SK-N-SH treated with all-trans-retinoic acid at 6 μM for 48 hours (cell line): ENCODE measurements at regions not wholly inside any gene's neighbourhood (a gene's known extent, or its start where the extent isn't known, plus 50 kb on each side); places are given as distances from the start of the nearest gene placed in this dataset.

Source experiments
- ATAC-seq: fragments of 200-7000 bp; cut with Tn5 transposase; 3 replicates; pipeline ENCODE4 v1.9.1; 2020; ENCODE audit warnings: mild to moderate bottlenecking, moderate library complexity
- ARNTL ChIP-seq: fragments of 450-650 bp; formaldehyde crosslinking; IDR thresholded peaks from 2 replicates; pipeline ENCODE4 v1.5.0; 2020; ENCODE audit warnings: low read depth, mild to moderate bottlenecking, moderate library complexity, borderline replicate concordance
- BACH2 ChIP-seq: fragments of 250-450 bp; sonication (Bioruptor Pico); IDR thresholded peaks from 2 replicates; pipeline ENCODE4 v1.9.0; 2021; ENCODE audit warnings: mild to moderate bottlenecking, borderline replicate concordance
- ESRRG ChIP-seq: fragments of 250-450 bp; sonication (Bioruptor Pico); IDR thresholded peaks from 2 replicates; pipeline ENCODE4 v1.6.1; 2021; ENCODE audit warnings: mild to moderate bottlenecking
- ISL1 ChIP-seq: fragments of 250-450 bp; sonication (Bioruptor Pico); IDR thresholded peaks from 2 replicates; pipeline ENCODE4 v2.1.2; 2022; ENCODE audit warnings: mild to moderate bottlenecking, moderate library complexity
- OSR1 ChIP-seq: fragments of 250-450 bp; sonication (Bioruptor Pico); IDR thresholded peaks from 2 replicates; pipeline ENCODE4 v1.8.0; 2022; ENCODE audit warnings: moderate library complexity, mild to moderate bottlenecking, inconsistent platforms
- PPARA ChIP-seq: fragments of 250-450 bp; sonication (Bioruptor Pico); IDR thresholded peaks from 2 replicates; pipeline ENCODE4 v1.5.0; 2020; ENCODE audit warnings: mild to moderate bottlenecking, borderline replicate concordance
- RARB ChIP-seq: fragments of 250-450 bp; sonication (Bioruptor Pico); IDR thresholded peaks from 2 replicates; pipeline ENCODE4 v1.8.0; 2021; ENCODE audit warnings: mild to moderate bottlenecking, moderate library complexity
- TOX ChIP-seq: fragments of 250-450 bp; sonication (Bioruptor Pico); IDR thresholded peaks from 2 replicates; pipeline ENCODE4 v1.8.0; 2021; ENCODE audit warnings: mild to moderate bottlenecking, moderate library complexity, borderline replicate concordance
- ZC3H10 ChIP-seq: fragments of 250-450 bp; sonication (Bioruptor Pico); IDR thresholded peaks from 2 replicates; pipeline ENCODE4 v1.5.1; 2021; ENCODE audit warnings: mild to moderate bottlenecking, moderate library complexity
- ZFP3 ChIP-seq: fragments of 250-450 bp; sonication (Bioruptor Pico); IDR thresholded peaks from 2 replicates; pipeline ENCODE4 v1.5.0; 2020; ENCODE audit warnings: mild to moderate bottlenecking, moderate library complexity
- ZFP30 ChIP-seq: fragments of 450-650 bp; formaldehyde crosslinking; IDR thresholded peaks from 2 replicates; pipeline ENCODE4 v1.5.0; 2022; ENCODE audit warnings: mild to moderate bottlenecking, moderate library complexity
- ZNF565 ChIP-seq: fragments of 450-650 bp; formaldehyde crosslinking; conservative IDR thresholded peaks from 2 replicates; pipeline ENCODE4 v1.5.0; 2020; ENCODE audit warnings: low read depth, mild to moderate bottlenecking, moderate library complexity
- ZNF70 ChIP-seq: fragments of 450-650 bp; formaldehyde crosslinking; IDR thresholded peaks from 2 replicates; pipeline ENCODE4 v1.5.0; 2020; ENCODE audit warnings: mild to moderate bottlenecking, moderate library complexity
- ZNF8 ChIP-seq: fragments of 450-650 bp; formaldehyde crosslinking; IDR thresholded peaks from 2 replicates; pipeline ENCODE4 v1.5.0; 2020; ENCODE audit warnings: mild to moderate bottlenecking, moderate library complexity
- TF ChIP-seq, protein P1 (sequence below): fragments of 250-450 bp; sonication (Bioruptor Pico); IDR thresholded peaks from 2 replicates; pipeline ENCODE4 v1.5.1; 2020; ENCODE audit warnings: low read depth, mild to moderate bottlenecking, moderate library complexity
- TF ChIP-seq, protein P2 (sequence below): fragments of 250-450 bp; sonication (Bioruptor Pico); IDR thresholded peaks from 2 replicates; pipeline ENCODE4 v1.5.0; 2020; ENCODE audit warnings: mild to moderate bottlenecking, moderate library complexity
- TF ChIP-seq, protein P3 (sequence below): fragments of 250-450 bp; sonication (Bioruptor Pico); IDR thresholded peaks from 2 replicates; pipeline ENCODE4 v1.8.0; 2021; ENCODE audit warnings: low read depth, mild to moderate bottlenecking, moderate library complexity, borderline replicate concordance
- TF ChIP-seq, protein P4 (sequence below): fragments of 250-450 bp; sonication (Bioruptor Pico); IDR thresholded peaks from 2 replicates; pipeline ENCODE4 v1.5.1; 2021; ENCODE audit warnings: mild to moderate bottlenecking, moderate library complexity
- TF ChIP-seq, protein P5 (sequence below): fragments of 250-450 bp; sonication (Bioruptor Pico); IDR thresholded peaks from 2 replicates; pipeline ENCODE4 v1.8.0; 2020; ENCODE audit warnings: mild to moderate bottlenecking, moderate library complexity, borderline replicate concordance

DNA sequence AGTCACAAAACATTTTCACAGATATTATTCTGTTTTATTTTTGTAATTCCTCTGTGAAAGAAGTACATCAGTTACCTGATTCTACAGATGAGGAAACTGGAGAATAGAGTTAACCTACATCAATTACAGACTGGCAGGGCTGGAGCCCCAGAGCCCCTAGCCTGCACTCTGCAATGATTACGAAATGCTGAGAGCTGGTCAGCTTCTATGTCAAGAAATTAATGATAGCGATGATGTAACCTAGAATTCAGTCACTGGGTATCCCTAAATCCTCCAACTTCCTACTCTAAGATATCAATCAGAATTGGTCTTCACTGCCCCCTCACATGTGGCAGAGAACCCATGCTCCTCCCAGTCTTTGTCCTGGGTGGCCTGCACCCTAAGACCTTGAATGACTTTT is 273.5 kb upstream of the PLET1 start:
- TF ChIP-seq PPARA: no peak
- no peak for TF ChIP-seq TOX (CRISPR knock-in tag)
- no peak for TF ChIP-seq BACH2 (CRISPR knock-in tag)
- no peak for TF ChIP-seq ZNF70
- TF ChIP-seq ESRRG (CRISPR knock-in tag): no peak
- no peak for TF ChIP-seq RARB (CRISPR knock-in tag)
- TF ChIP-seq, protein P1, sequence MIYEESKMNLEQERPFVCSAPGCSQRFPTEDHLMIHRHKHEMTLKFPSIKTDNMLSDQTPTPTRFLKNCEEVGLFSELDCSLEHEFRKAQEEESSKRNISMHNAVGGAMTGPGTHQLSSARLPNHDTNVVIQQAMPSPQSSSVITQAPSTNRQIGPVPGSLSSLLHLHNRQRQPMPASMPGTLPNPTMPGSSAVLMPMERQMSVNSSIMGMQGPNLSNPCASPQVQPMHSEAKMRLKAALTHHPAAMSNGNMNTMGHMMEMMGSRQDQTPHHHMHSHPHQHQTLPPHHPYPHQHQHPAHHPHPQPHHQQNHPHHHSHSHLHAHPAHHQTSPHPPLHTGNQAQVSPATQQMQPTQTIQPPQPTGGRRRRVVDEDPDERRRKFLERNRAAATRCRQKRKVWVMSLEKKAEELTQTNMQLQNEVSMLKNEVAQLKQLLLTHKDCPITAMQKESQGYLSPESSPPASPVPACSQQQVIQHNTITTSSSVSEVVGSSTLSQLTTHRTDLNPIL (CRISPR knock-in tag): no peak
- TF ChIP-seq, protein P2, sequence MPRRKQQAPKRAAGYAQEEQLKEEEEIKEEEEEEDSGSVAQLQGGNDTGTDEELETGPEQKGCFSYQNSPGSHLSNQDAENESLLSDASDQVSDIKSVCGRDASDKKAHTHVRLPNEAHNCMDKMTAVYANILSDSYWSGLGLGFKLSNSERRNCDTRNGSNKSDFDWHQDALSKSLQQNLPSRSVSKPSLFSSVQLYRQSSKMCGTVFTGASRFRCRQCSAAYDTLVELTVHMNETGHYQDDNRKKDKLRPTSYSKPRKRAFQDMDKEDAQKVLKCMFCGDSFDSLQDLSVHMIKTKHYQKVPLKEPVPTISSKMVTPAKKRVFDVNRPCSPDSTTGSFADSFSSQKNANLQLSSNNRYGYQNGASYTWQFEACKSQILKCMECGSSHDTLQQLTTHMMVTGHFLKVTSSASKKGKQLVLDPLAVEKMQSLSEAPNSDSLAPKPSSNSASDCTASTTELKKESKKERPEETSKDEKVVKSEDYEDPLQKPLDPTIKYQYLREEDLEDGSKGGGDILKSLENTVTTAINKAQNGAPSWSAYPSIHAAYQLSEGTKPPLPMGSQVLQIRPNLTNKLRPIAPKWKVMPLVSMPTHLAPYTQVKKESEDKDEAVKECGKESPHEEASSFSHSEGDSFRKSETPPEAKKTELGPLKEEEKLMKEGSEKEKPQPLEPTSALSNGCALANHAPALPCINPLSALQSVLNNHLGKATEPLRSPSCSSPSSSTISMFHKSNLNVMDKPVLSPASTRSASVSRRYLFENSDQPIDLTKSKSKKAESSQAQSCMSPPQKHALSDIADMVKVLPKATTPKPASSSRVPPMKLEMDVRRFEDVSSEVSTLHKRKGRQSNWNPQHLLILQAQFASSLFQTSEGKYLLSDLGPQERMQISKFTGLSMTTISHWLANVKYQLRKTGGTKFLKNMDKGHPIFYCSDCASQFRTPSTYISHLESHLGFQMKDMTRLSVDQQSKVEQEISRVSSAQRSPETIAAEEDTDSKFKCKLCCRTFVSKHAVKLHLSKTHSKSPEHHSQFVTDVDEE: no peak
- TF ChIP-seq OSR1 (CRISPR knock-in tag): no peak
- ATAC-seq: no peak

DNA sequence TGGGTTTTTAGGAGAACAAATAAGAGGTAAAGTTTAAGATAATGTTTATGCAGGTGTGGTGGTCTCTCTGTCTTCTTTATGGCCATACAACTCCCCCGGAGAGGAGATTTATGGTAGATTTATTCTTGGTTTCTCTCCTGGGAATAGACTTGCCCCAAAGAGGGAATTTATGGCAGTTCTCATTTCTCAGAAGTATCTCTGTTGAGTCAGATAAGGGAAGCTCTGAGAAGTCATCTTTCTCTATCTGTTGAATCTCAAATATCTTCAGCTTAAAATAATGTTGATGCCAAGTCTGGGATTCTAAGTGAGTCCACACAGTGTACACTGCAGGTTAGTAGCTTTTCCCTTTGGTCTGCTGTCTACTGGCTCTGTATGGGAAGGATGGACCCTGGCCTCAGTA is 276.4 kb upstream of the PLET1 start:
- no peak for ATAC-seq
- TF ChIP-seq, protein P3, sequence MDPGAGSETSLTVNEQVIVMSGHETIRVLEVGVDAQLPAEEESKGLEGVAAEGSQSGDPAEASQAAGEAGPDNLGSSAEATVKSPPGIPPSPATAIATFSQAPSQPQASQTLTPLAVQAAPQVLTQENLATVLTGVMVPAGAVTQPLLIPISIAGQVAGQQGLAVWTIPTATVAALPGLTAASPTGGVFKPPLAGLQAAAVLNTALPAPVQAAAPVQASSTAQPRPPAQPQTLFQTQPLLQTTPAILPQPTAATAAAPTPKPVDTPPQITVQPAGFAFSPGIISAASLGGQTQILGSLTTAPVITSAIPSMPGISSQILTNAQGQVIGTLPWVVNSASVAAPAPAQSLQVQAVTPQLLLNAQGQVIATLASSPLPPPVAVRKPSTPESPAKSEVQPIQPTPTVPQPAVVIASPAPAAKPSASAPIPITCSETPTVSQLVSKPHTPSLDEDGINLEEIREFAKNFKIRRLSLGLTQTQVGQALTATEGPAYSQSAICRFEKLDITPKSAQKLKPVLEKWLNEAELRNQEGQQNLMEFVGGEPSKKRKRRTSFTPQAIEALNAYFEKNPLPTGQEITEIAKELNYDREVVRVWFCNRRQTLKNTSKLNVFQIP: no peak
- TF ChIP-seq ZFP3 (CRISPR knock-in tag): no peak
- no peak for TF ChIP-seq ZC3H10 (CRISPR knock-in tag)
- TF ChIP-seq ESRRG (CRISPR knock-in tag): no peak
- no peak for TF ChIP-seq ZNF565 (CRISPR knock-in tag)
- no peak for TF ChIP-seq TOX (CRISPR knock-in tag)
- TF ChIP-seq, protein P4, sequence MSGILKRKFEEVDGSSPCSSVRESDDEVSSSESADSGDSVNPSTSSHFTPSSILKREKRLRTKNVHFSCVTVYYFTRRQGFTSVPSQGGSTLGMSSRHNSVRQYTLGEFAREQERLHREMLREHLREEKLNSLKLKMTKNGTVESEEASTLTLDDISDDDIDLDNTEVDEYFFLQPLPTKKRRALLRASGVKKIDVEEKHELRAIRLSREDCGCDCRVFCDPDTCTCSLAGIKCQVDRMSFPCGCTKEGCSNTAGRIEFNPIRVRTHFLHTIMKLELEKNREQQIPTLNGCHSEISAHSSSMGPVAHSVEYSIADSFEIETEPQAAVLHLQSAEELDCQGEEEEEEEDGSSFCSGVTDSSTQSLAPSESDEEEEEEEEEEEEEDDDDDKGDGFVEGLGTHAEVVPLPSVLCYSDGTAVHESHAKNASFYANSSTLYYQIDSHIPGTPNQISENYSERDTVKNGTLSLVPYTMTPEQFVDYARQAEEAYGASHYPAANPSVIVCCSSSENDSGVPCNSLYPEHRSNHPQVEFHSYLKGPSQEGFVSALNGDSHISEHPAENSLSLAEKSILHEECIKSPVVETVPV: no peak
- TF ChIP-seq, protein P5, sequence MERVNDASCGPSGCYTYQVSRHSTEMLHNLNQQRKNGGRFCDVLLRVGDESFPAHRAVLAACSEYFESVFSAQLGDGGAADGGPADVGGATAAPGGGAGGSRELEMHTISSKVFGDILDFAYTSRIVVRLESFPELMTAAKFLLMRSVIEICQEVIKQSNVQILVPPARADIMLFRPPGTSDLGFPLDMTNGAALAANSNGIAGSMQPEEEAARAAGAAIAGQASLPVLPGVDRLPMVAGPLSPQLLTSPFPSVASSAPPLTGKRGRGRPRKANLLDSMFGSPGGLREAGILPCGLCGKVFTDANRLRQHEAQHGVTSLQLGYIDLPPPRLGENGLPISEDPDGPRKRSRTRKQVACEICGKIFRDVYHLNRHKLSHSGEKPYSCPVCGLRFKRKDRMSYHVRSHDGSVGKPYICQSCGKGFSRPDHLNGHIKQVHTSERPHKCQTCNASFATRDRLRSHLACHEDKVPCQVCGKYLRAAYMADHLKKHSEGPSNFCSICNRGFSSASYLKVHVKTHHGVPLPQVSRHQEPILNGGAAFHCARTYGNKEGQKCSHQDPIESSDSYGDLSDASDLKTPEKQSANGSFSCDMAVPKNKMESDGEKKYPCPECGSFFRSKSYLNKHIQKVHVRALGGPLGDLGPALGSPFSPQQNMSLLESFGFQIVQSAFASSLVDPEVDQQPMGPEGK (CRISPR knock-in tag): no peak
- no peak for TF ChIP-seq ARNTL (CRISPR knock-in tag)
- TF ChIP-seq, protein P1 (CRISPR knock-in tag): no peak
- no peak for TF ChIP-seq RARB (CRISPR knock-in tag)
- TF ChIP-seq ISL1 (CRISPR knock-in tag): no peak
- no peak for TF ChIP-seq ZFP30 (CRISPR knock-in tag)
- TF ChIP-seq, protein P2: no peak
- no peak for TF ChIP-seq OSR1 (CRISPR knock-in tag)
- no peak for TF ChIP-seq ZNF8 (CRISPR knock-in tag)
- TF ChIP-seq ZNF70: no peak
